HG03139 (cell line): ENCODE measurements at regions not wholly inside any gene's neighbourhood (a gene's known extent, or its start where the extent isn't known, plus 50 kb on each side); places are given as distances from the start of the nearest gene placed in this dataset.
"Not testable (repeated sequence)": the region's sequence is repeated elsewhere in the genome, so short reads cannot be mapped to it uniquely, and the experiment has no call there.

Source experiments
- ATAC-seq: cut with Tn5 transposase; IDR thresholded peaks from one replicate; pipeline ENCODE4 v1.9.1; 2021; ENCODE audit not compliant: unreplicated experiment

- ATAC-seq: peak; percentile 87
Observed at GRCh38 chr2:113551637-113552318, 53.3 kb downstream of the FOXD4L1 start.

- ATAC-seq: not testable (repeated sequence)
Observed at GRCh38 chr2:113559820-113560219, 61.4 kb downstream of the FOXD4L1 start.

GRCh38 chr2:113562662-113563061 lies 64.2 kb downstream of the FOXD4L1 start:
- peak; percentile 85 for ATAC-seq

GRCh38 chr2:113566674-113567480 lies 60.2 kb upstream of the RABL2A start:
- ATAC-seq: not testable (repeated sequence)

- ATAC-seq: not testable (repeated sequence)
Observed at GRCh38 chr2:113567481-113567849, 59.6 kb upstream of the RABL2A start.

- not testable (repeated sequence) for ATAC-seq
Observed at GRCh38 chr2:113568231-113568630, 58.8 kb upstream of the RABL2A start.

- not testable (repeated sequence) for ATAC-seq
Observed at GRCh38 chr2:113570082-113570481, 57.0 kb upstream of the RABL2A start.

- ATAC-seq: not testable (repeated sequence)
Observed at GRCh38 chr2:113570509-113571009, 56.5 kb upstream of the RABL2A start.

GRCh38 chr2:113571482-113572068 lies 55.5 kb upstream of the RABL2A start:
- ATAC-seq: not testable (repeated sequence)

- not testable (repeated sequence) for ATAC-seq
Observed at GRCh38 chr2:113575721-113576120, 51.3 kb upstream of the RABL2A start.

GRCh38 chr2:113576353-113576752 lies 50.7 kb upstream of the RABL2A start:
- ATAC-seq: not testable (repeated sequence)
